ENCODE measurements at regions not wholly inside any gene's neighbourhood (a gene's known extent, or its start where the extent isn't known, plus 50 kb on each side); places are given as distances from the start of the nearest gene placed in this dataset.

- Histone ChIP-seq H2AFZ (ENCODE audit: low read depth) (no peak overlapping the region), H3K27ac (ENCODE audit: low read depth in 2 of 2, low read length in 1 of 2) (no peak overlapping the region), H3K4me1 (ENCODE audit: control insufficient read depth in 1 of 2, insufficient read depth in 2 of 2, low read depth in 1 of 2, low read length in 1 of 2) (no peaks in the 10 kb centered on the region), H3F3A (replicated peaks; ENCODE audit: insufficient read depth) (no peaks in the 10 kb centered on the region), H3K27me3 (ENCODE audit: insufficient read depth) (no peaks in the 10 kb centered on the region; the same call in 1 of the 2 replicates), H3K36me3 (replicated peaks in 1 of 2; ENCODE audit: control insufficient read depth in 1 of 2, insufficient read depth in 2 of 2, low read length in 1 of 2) (no peaks in the 10 kb centered on the region), H3K79me2 (ENCODE audit: insufficient read depth) (no peaks in the 10 kb centered on the region), H3K9me2 (no peaks in the 10 kb centered on the region), H3K9me3 (no peaks in the 10 kb centered on the region), H4K20me1 (ENCODE audit: insufficient read depth) (no peaks in the 10 kb centered on the region), H3K4me3 (ENCODE audit: low read depth in 2 of 2, low read length in 1 of 2) (no peak overlapping the region), H3K4me2 (no peak overlapping the region), H3K9ac (no peak overlapping the region)
- TF ChIP-seq, protein P1, sequence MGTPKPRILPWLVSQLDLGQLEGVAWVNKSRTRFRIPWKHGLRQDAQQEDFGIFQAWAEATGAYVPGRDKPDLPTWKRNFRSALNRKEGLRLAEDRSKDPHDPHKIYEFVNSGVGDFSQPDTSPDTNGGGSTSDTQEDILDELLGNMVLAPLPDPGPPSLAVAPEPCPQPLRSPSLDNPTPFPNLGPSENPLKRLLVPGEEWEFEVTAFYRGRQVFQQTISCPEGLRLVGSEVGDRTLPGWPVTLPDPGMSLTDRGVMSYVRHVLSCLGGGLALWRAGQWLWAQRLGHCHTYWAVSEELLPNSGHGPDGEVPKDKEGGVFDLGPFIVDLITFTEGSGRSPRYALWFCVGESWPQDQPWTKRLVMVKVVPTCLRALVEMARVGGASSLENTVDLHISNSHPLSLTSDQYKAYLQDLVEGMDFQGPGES (IDR thresholded peaks at IDR 0.05; ENCODE audit: low read depth, low read length), result no peak
- TF ChIP-seq GABPA (IDR thresholded peaks at IDR 0.05; ENCODE audit: low read depth), result no peak
- TF ChIP-seq ELF1 (IDR thresholded peaks at IDR 0.05), result no peak
- TF ChIP-seq ZBTB33 (IDR thresholded peaks at IDR 0.05; ENCODE audit: borderline replicate concordance, low read depth), result no peak
- TF ChIP-seq SIN3A (IDR thresholded peaks at IDR 0.05; ENCODE audit: borderline replicate concordance, low read depth, low read length), result no peak
- TF ChIP-seq GATA2 (CRISPR knock-in tag; IDR thresholded peaks at IDR 0.05), result no peak
- no peak for TF ChIP-seq RFX5 (IDR thresholded peaks at IDR 0.05; ENCODE audit: low read length)
- TF ChIP-seq TEAD4 (IDR thresholded peaks at IDR 0.05; ENCODE audit: borderline replicate concordance, insufficient read depth), result no peak
- TF ChIP-seq, protein P2, sequence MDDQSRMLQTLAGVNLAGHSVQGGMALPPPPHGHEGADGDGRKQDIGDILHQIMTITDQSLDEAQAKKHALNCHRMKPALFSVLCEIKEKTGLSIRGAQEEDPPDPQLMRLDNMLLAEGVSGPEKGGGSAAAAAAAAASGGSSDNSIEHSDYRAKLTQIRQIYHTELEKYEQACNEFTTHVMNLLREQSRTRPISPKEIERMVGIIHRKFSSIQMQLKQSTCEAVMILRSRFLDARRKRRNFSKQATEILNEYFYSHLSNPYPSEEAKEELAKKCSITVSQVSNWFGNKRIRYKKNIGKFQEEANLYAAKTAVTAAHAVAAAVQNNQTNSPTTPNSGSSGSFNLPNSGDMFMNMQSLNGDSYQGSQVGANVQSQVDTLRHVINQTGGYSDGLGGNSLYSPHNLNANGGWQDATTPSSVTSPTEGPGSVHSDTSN (IDR thresholded peaks at IDR 0.05), result no peak
- no peak for TF ChIP-seq EZH2phosphoT487 (IDR thresholded peaks at IDR 0.05; ENCODE audit: borderline replicate concordance, low read depth)
- no peak for TF ChIP-seq CHD2 (IDR thresholded peaks at IDR 0.05; ENCODE audit: low read length, partially characterized antibody)
- TF ChIP-seq, protein P3, sequence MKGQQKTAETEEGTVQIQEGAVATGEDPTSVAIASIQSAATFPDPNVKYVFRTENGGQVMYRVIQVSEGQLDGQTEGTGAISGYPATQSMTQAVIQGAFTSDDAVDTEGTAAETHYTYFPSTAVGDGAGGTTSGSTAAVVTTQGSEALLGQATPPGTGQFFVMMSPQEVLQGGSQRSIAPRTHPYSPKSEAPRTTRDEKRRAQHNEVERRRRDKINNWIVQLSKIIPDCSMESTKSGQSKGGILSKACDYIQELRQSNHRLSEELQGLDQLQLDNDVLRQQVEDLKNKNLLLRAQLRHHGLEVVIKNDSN (IDR thresholded peaks at IDR 0.05; ENCODE audit: borderline replicate concordance, low read depth), result no peak
- DNase-seq, result no peak
- 7% methylated on average over 4 of the region's 4 CpGs for WGBS (ENCODE audit: low lambda C conversion rate)
- ChIA-PET POLR2A (no interaction called here), CTCF (no interaction called here)
Measured at GRCh38 chr4:148540622-148541326, 98.6 kb upstream of the NR3C2 start.

Data from SK-N-SH (cell line).